ENCODE measurements at regions not wholly inside any gene's neighbourhood (a gene's known extent, or its start where the extent isn't known, plus 50 kb on each side); places are given as distances from the start of the nearest gene placed in this dataset.

DNA sequence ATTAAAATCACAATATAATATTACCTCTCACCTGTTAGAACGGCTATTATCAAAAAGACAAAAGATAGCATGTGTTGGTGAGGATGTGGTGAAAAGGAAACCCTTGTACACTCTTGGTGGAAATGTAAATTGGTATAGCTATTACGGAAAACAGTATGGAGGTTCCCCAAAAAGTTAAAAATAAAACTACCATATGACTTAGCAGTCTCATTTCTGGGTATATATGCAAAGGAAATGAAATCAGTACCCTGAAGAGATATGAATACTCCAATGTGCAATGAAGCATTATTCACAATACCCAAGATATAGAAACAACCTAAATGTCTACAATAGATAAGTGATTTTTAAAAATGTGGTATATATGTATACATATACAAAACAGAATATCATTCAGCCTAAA lies 199.9 kb downstream of the SNX18 start:
- DNase-seq (ENCODE audit: low read depth), result no peak

DNA sequence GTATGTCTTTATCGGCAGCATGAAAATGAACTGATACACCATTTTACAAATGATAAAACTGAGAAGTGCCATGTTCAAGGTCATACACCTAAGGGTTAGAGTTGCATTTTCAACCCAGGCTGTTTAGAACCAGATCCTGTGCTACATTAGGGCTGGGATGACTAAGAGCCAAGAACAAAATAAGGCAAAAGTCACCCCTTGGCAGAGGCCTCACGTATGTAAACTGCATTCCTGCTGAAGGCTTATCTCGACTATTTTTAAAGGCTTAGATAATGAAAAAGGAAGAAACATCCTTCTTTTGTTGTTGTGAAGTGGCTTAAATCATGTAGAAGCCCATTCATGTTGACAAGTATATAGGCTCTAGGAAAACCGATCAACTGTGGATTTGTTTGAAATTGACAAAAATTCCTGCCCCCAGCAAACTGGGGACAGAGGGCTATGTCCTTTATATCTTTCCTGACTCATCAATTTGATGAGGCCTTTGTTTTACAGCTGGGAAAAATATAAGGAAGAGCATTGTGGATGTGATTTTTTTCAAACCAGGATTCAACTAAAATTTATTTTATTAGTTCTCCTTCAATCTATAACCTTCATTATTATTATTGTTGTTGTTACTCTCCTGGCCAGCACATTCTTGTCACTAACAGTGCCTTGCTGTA lies 196.5 kb downstream of the SNX18 start:
- no peak for DNase-seq (ENCODE audit: low read depth)

DNA sequence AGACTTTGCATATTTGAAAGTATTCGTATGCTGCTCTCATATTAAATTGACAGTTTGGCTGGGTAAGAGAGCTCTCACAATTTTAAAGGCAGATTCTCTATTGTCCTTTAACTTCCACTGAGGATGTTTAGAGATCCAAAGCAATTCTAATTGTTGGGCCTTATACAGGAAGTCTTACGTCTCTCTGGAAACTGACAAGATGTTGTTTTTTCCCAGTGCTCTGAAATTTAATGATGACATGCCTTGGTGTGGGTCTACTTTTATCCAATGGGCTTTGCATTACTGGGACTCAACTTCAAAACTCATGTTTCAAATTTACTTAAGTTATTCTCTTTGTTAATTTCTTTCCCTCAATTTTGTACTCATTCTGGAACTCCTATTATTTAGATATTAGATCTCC lies 191.5 kb downstream of the SNX18 start:
- no peak for DNase-seq (ENCODE audit: low read depth)

DNA sequence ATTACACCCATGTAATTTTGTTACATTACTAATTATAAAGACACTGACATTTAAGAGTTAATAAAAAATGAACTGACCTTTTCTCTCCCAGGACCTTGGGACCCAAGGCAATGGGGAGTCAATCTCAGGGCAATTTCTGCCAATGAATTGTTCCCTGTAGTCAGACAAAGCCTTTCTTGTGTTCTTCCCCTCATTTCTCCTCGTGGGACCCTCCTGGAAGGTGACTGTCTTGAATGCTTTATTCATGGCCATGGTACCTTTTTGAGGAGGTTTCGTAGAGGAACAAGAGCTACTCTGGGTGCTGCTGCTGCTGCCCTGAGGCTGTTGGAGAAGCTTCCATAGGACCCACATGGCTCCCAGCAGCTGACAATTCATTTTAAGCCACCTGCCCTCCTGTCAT lies 190.3 kb downstream of the SNX18 start:
- DNase-seq (ENCODE audit: low read depth), result no peak

DNA sequence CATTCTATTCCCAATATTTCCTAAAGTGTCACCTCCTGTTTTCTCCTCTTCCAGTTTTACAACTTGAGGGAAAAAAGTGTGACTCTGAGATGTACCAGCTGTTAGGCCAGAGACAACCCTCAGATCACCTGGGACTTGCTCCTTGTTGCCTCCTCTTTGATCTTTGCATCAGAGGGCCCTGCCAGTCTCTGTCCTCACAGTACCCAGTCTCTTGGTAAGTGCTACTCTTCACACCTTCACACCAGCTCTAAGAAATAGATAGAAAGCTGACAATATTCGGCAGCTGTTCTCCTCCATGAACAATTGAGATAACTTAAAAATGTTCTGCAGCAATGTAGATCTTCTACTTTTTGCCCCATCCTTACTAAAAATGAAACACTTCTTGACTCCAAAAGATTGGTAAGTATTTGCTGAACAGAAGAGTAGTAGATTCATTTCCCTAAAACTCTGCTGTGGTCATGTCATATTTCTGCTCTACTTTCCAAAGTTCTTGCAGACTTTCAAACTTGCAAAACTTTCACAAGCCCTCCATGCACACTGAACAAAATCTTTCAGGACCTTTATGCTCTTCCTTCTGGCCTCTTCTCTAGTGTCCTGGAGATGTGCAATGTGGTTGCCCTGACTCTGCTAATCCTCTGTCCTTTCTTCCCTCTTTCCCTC lies 188.6 kb downstream of the SNX18 start:
- no peak for DNase-seq (ENCODE audit: low read depth)

DNA sequence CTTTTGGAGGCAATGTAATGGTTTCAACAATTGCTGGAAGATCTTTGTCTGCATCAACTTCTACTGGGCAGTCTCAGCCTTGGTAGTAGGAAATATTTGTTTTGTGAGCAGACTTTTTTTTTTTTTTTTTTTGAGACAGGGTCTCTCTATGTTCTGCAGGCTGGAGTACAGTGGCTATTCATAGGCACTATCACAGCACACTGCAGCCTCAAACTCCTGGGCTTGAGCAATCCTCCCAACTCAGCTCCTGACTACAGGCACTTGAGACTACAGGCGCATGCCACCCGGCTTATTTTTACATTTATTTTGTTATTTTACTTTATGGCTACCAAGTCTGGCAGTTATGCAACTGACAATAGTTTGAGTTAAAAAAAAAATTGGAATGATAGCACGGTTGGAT lies 187.3 kb downstream of the SNX18 start:
- DNase-seq (ENCODE audit: low read depth), result no peak

DNA sequence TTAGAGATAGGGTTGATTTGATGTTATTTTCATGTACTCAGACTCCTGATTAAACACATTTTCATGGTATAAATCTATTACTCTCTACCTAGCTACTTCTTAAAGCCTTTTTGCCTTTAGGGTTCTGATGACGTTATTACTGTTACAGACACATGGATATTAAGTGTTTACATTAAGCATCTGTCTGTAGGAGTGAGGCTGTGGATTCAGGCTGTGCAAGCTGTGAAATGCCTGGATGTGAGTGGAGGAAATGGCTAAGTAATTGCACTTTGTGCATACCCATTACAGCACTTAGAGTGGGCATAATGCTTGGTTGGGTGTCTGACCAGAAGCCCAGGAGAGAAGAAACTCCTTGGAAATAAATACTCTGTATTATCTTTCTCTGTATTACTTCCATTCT lies 186.8 kb downstream of the SNX18 start:
- DNase-seq (ENCODE audit: low read depth), result no peak

DNA sequence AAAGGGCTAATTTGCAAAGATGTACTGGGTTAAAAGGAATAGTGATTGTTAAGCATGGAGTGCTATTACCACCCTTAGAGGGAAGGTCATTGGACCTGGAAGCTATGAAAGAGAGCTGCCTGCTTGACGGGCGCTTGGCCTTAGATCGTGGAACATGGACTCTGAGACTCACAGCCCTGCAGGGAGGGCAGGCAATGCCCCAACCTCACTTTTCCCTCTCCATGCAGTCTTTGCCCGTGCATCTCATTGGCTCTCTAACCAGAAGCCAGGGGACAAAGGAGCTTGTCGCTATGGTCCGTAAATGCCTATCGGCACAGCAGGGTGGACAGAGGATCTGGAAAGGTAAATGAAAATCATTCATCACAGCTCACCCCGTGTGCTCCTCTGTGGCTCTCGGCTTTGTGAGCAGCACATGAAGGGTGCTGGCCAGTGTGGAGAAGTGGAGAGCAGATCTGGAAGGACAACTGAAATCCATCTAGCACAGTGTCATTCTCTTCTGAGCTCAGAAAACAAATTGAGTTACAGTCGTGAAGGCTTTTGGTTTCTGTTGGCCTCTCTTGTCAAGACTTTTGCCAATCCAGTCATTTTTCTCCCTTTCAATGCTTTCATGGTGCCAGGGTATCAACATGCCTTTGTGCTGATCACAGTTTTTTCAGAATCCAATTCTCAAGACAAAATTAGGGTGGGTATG lies 186.2 kb downstream of the SNX18 start:
- DNase-seq (ENCODE audit: low read depth), result no peak

DNA sequence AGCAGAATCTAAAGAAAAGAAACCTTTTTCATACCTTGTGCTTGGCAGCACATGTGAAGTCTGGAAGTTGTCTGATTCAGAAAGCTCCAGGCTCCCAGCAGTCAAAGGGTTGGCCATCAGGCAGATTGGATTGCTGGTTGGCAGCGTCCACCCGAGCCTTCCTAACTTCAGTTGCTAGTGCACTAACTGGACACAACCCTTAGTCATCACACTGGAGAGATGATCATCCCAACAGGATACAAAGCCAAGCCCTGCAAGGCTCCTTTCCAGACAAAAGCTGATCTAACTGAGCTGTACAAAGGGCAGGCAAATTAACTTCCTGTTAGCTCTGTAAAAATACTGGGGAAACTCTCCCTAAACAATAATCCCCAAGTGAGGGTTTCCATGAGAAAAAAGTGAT lies 185.6 kb downstream of the SNX18 start:
- DNase-seq (ENCODE audit: low read depth), result no peak

DNA sequence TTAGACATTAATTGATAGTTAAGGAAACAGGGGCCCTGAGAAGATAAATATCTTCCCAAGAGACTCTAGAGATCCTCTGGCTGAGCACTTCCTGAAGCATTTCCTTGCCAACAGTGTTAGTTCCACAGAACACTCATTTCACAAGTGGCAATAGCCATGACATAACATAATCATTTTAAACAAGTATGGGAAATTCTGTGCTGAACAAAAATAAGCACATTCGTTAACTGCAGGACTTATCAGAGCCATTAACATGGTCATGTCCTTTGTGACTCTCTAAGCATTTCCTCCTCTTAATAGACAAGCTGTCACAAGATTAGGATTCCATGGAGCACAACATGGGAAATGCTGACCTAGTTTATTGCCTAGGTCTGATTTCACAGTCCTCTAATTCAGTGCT lies 184.9 kb downstream of the SNX18 start:
- no peak for DNase-seq (ENCODE audit: low read depth)

DNA sequence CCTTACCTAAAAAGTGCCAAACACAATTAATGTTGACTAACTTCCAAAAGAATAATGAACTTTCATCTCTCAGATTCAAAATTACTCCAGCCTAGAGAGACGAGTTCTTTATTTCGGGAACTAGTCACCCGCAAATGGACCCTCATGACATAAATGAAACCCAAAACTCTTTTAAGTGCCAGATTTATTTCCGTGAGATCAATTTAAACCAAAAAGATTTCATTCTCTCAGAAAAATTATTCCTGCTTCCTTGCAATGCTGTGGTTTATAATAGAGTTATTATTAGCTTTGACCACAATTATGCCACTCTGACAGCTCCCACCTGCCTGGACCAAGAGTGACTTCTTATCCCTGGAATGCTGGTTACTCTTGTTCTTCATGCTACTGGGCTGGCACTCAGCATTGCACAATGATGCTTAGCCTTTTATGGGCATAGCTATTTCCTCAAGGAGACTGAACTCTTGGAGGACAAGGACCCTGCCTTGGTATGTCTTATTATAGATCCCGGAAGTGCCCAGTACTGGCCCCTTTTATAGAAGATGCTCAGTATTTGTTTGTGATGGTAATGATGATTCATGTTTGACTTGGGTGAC lies 183.5 kb downstream of the SNX18 start:
- DNase-seq (ENCODE audit: low read depth), result no peak

DNA sequence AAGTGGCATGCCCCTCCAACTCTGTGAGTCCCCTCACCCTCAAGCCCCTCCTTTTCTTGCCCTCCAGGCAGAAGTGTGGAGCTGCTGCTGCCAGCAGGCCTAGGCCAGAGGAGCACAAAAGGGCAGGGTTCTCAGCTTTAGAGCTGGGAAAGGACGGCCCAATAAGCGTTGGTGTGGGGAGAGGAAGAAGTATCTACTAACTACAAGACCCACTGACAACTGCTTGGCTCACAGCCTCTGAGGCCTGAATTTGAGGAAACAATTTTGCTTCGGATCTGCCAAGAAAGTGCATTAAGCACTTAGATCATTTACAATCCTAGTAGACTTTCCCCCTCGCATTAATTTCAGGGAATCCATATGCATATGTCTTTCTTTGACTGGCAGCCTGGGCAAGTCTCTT lies 179.4 kb downstream of the SNX18 start:
- no peak for DNase-seq (ENCODE audit: low read depth)

DNA sequence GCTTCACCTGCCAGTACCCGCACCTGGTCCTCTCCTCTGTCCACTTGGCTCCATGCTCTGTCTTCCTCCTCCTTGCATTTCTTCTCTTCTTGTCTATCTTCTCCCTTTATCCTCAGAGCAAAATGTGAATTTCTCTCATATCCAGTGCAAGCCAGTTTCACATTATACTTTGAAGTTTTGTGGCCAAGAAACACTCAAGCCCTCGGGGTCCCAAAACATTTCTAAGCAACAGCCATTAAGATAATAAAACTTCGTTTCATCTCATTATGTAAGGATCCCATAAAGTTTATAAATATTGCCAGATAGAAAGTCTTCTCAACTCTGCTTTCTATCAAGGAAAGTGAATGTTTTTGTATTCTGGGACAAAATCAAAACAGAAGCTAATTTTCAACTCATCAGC lies 178.8 kb downstream of the SNX18 start:
- no peak for DNase-seq (ENCODE audit: low read depth)

DNA sequence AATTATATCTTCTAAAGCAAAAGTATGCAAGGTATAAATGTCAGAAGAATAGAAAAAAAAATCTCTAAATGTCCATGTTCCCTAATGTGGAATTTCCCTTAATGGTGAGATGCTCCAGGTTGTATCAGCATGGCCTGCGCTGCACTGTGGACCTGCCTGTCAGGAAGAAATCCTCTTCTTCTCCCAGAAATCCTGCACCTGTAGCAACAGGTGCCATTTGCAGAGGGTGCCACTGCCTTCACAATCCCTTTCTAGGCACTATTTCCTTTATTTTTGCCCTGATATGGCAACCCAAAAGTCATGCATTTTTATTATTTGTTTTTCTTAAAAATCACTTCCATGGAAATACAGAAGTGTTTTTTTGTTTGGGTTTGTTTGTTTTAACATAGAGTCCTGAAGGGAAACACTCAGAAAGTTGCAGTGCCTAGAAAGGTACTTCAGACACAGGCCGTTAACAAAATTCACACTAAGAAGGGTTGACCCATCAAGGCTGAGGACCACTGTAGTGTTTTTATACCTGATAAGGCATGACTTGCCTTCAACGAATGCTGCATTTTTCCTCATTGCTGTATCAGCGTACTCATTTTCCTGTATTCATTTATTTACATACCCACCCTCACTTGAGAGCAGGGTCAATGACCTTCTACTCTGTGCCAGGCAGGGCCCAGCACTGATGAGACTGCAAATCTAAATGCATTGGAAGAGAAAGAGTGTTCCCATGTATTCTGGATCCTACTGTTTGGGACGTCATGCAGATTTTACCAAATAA lies 177.8 kb downstream of the SNX18 start:
- no peak for DNase-seq (ENCODE audit: low read depth)

DNA sequence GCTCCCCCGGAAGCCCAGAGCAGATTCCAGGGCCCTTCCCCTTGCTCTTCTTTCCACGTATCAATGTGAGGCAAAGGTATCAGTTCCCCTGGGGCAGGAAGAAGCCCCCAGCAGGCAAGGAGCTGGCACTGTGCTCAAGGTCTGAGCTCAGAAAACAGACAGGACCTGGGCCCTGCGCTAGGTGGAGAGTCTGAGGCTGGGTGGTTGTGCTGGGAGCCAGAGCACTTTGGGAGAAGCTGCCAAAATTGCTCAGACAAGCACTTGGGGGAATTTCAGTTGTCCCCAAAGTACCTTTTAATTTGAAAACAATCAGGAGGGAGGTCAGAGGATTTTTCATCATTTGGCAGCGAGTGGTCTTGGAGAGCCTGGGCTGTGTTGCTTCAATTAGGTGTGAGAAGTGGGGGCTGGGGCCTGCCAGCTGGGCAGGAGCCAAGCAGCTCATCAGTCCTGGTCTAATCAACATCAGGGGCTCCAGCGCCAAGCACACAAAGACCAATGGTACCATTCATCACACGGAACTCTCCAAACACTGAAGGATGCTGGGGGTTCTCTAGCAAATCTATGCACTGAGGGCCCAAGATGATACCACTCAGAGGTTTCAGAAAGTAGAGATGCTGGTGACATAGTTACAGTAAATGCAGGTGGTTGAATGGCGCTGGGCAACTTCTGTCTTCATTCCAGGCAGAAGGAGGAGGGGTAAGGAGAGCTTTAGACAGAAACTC lies 176.5 kb downstream of the SNX18 start:
- DNase-seq (ENCODE audit: low read depth), result no peak

DNA sequence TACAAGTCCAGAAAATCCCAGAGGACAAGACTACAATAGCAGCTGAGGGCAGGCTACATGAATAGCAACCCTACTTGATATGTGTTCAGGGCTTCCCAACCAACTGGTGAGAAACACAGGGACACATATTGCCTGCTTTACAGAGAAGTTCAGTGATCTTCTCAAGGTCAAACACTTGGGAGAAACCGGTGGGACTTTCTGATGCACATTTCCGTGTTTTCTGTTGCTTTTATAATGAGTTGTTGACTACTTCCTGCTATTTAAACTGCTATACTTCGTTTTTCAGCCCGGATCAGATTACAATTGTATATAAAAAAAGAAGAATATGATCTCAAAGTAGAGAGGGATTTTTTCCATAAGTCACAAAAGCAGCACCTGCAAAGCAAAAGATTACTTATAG lies 175.1 kb downstream of the SNX18 start:
- DNase-seq (ENCODE audit: low read depth), result no peak

DNA sequence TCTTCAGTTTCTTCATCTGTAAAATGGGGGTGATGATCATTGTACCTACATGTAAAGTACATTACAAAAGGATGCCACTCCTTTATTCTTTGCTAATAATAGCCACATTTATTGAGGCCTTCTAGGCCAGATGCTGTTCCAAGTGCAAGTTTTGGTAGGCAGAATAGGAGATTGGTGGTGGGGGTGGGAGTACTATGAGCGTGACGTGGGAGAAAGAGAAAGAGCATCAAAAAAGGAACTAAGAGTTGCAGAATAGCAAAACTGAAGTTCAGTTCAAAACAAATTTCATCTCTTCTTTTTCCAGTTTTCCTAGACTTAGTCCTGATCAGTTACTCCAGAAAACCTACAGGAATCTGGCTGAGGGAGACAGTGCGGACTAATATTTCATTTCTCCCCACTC lies 174.1 kb downstream of the SNX18 start:
- DNase-seq (ENCODE audit: low read depth), result no peak

DNA sequence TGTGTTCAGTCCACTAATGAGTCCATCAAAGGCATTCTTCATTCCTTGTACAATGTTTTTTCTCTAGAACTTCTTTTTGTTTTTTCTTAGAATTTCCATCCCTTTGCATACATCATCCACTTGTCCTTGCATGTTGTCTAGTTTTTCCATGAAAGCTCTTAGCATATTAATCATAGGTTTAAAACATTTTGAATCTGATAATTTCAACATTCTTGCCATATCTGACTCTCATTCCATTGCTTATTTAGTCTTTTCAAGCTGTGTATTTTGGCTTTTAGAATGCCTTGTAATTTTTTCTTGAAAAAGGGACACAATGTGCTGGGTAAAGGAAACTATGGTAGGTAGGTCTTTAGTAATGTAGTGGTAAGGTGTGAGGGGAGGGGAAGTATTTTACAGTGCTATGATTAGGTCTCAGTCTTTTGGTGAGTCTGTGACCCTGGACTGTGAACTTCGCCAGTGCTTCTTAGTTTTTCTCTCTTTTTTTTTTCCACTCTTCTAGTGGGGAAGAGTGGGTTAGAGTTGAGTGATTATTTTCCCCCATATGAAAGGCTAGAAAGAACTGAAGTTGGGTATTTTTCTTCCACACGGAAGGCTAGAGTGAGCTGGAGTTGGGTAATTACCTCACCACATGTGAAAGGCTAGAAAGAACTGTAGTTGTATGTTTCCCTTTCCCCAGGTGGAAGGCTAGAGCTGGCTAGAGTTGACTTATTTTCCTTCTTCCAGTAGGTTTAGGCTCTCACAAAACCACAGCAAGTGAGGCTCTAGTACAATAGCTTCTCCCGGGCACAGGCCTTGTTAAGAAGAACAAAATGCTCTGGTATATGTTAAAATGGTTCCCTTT lies 172.1 kb downstream of the SNX18 start:
- DNase-seq (ENCODE audit: low read depth), result no peak

DNA sequence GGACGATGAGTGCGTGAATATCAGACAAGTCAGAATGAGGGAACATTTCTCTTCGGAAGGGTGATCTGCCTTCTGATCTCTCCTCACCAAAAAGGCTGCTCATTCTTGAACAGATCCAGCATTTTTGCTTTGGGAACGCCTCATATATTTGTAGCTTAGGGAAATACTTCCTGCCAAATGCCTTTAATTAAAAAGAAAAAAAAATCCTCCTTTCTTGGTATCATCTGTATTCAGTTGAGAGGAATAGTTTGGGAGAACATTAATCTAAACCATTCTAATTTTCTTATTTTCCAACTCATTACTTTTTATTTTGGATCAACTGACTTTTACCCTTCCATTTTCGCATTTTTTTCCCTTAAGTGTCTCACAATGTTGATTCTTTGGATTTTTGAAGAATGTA lies 163.4 kb downstream of the SNX18 start:
- no peak for DNase-seq (ENCODE audit: low read depth)

DNA sequence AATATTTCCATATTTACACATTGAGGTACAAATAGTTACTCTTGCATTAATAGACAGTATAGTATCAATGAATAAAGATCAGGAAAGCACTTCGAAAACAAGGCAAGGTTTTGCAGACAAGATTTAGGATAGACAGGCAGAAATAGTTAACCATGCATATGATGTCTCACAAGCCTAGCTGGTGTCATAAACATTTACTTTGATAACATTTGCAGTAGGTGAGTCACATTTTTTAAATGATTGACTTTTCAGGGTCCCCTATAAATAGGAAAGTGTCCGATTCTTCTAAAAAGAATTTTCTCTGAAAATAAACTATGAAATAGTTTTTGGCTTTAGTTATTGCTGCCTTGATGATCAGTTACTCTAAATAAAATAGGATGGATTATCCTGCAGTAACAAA lies 162.1 kb downstream of the SNX18 start:
- DNase-seq (ENCODE audit: low read depth), result no peak

DNA sequence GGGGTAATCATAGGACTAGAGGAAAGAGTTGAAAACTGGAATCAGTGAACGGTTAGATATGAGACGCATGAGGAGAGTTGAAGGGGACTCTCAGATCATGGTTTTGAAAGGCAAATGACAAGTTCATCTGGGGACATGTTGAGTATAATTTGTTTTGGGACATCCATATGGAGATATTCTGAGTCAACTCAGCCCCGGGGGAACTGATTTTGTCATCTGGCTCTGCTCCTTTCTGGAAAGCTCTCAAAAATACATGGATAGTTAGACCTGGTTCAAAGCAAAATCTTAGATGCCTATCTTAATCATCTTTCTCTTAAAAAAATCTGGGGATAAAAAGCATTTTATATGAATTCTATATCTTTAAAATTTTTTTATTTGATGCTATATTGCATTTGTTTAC lies 161.2 kb downstream of the SNX18 start:
- DNase-seq (ENCODE audit: low read depth), result no peak
